Liver (tissue), 8 donors: ENCODE measurements at regions not wholly inside any gene's neighbourhood (a gene's known extent, or its start where the extent isn't known, plus 50 kb on each side); places are given as distances from the start of the nearest gene placed in this dataset.

Experiments used
- DNase-seq: peaks from one replicate; pipeline ENCODE4 v3.0.0-alpha.2; 2017; ENCODE audit warnings: low spot score
- H3K27ac ChIP-seq, 2 donors: one replicate each; pipeline ENCODE4 v1.7.0; 2013; ENCODE audit warnings: inconsistent platforms in 2 of 2, low read length in 2 of 2, control low read depth in 1 of 2, low read depth in 1 of 2, mild to moderate bottlenecking in 1 of 2
- H3K27me3 ChIP-seq, 4 donors: one replicate each; pipeline versions ENCODE4 v1.6.1 to v1.7.0; 2013; ENCODE audit warnings: low read length in 3 of 4, inconsistent platforms in 1 of 4, mild to moderate bottlenecking in 1 of 4, moderate library complexity in 1 of 4; ENCODE audit not compliant: control insufficient read depth in 4 of 4, insufficient read depth in 4 of 4
- H3K36me3 ChIP-seq, 4 donors: one replicate each; pipeline versions ENCODE4 v1.6.1 to v1.7.0; 2013; ENCODE audit warnings: low read length in 3 of 4, mild to moderate bottlenecking in 3 of 4, low read depth in 1 of 4, moderate library complexity in 1 of 4; ENCODE audit not compliant: control insufficient read depth in 4 of 4, insufficient read depth in 3 of 4
- H3K4me1 ChIP-seq, 4 donors: one replicate each; pipeline versions ENCODE4 v1.6.1 to v1.7.0; 2013; ENCODE audit warnings: low read length in 3 of 4, mild to moderate bottlenecking in 3 of 4, moderate library complexity in 1 of 4; ENCODE audit not compliant: control insufficient read depth in 4 of 4, insufficient read depth in 4 of 4
- H3K4me3 ChIP-seq, 3 donors: one replicate each; pipeline versions ENCODE4 v1.6.1 to v1.7.0; 2013; ENCODE audit warnings: low read length in 3 of 3, control low read depth in 1 of 3, low read depth in 1 of 3, mild to moderate bottlenecking in 1 of 3
- H3K9ac ChIP-seq, 2 donors: one replicate each; pipeline ENCODE4 v1.7.0; 2013; ENCODE audit warnings: low read length in 2 of 2, mild to moderate bottlenecking in 2 of 2, moderate library complexity in 2 of 2, control low read depth in 1 of 2, low read depth in 1 of 2
- H3K9me3 ChIP-seq, 4 donors: one replicate each; pipeline versions ENCODE4 v1.6.1 to v1.7.0; 2013; ENCODE audit warnings: low read length in 3 of 4; ENCODE audit not compliant: control insufficient read depth in 4 of 4
- EGR1 ChIP-seq, 2 donors: IDR thresholded peaks; 2 replicates each; pipeline ENCODE4 v1.6.1; 2016 to 2018; ENCODE audit warnings: antibody characterized with exemption in 2 of 2, low read depth in 2 of 2
- FOXA1 ChIP-seq: IDR thresholded peaks from 2 replicates; pipeline ENCODE4 v1.6.1; 2016; ENCODE audit warnings: antibody characterized with exemption
- FOXA2 ChIP-seq: IDR thresholded peaks from 2 replicates; pipeline ENCODE4 v1.6.1; 2016; ENCODE audit warnings: antibody characterized with exemption
- GABPA ChIP-seq, 2 donors: IDR thresholded peaks in 1 of 2; conservative IDR thresholded peaks in 1 of 2; 2 replicates each; pipeline ENCODE4 v1.6.1; 2016; ENCODE audit warnings: antibody characterized with exemption in 2 of 2, mild to moderate bottlenecking in 1 of 2, moderate library complexity in 1 of 2
- HNF4A ChIP-seq, 2 donors: conservative IDR thresholded peaks; 2 replicates each; pipeline ENCODE4 v1.6.1; 2016; ENCODE audit warnings: antibody characterized with exemption in 2 of 2, mild to moderate bottlenecking in 2 of 2
- HNF4G ChIP-seq: IDR thresholded peaks from 2 replicates; pipeline ENCODE4 v1.6.1; 2016; ENCODE audit warnings: antibody characterized with exemption
- JUND ChIP-seq, 2 donors: IDR thresholded peaks; 2 replicates each; pipeline ENCODE4 v1.6.1; 2016; ENCODE audit warnings: antibody characterized with exemption in 2 of 2
- NR2F2 ChIP-seq: IDR thresholded peaks from 2 replicates; pipeline ENCODE4 v1.6.1; 2016; ENCODE audit warnings: antibody characterized with exemption
- RAD21 ChIP-seq, 2 donors: IDR thresholded peaks; 2 replicates each; pipeline ENCODE4 v1.6.1; 2016; ENCODE audit warnings: antibody characterized with exemption in 2 of 2, mild to moderate bottlenecking in 2 of 2
- RXRA ChIP-seq, 2 donors: IDR thresholded peaks; 2 replicates each; pipeline ENCODE4 v1.6.1; 2017 to 2018; ENCODE audit warnings: antibody characterized with exemption in 2 of 2, mild to moderate bottlenecking in 1 of 2
- SP1 ChIP-seq: IDR thresholded peaks from 2 replicates; pipeline ENCODE4 v1.6.1; 2018; ENCODE audit warnings: antibody characterized with exemption, mild to moderate bottlenecking
- TAF1 ChIP-seq: conservative IDR thresholded peaks from 2 replicates; pipeline ENCODE4 v1.6.1; 2016; ENCODE audit warnings: antibody characterized with exemption, mild to moderate bottlenecking
- YY1 ChIP-seq: IDR thresholded peaks from 2 replicates; pipeline ENCODE4 v1.6.1; 2016; ENCODE audit warnings: antibody characterized with exemption, mild to moderate bottlenecking
- WGBS: extraction: QIAGEN DNeasy Blood & Tissue Kit; methylation state at CpG from one replicate; pipeline ENCODE4 v1.1.7; 2013; 5-methylcytosine and 5-hydroxymethylcytosine counted together
- TF ChIP-seq, protein P1 (sequence below): IDR thresholded peaks from 2 replicates; pipeline ENCODE4 v1.6.1; 2016; ENCODE audit warnings: antibody characterized with exemption
- TF ChIP-seq, protein P2 (sequence below): fragments of 150-350 bp; IDR thresholded peaks from 2 replicates; pipeline ENCODE4 v1.5.1; 2017; ENCODE audit warnings: improper control_type of control experiment, low read depth, low read length; ENCODE audit not compliant: missing input control
- TF ChIP-seq, protein P3 (sequence below): IDR thresholded peaks from 2 replicates; pipeline ENCODE4 v1.6.1; 2016; ENCODE audit warnings: antibody characterized with exemption
- TF ChIP-seq, protein P4 (sequence below): IDR thresholded peaks from 2 replicates; pipeline ENCODE4 v1.6.1; 2016; ENCODE audit warnings: antibody characterized with exemption
- donor health status: healthy.
- donor health status: healthy.
- donor health status: healthy.
- donor health status: healthy.
- donor health status: healthy.

DNA sequence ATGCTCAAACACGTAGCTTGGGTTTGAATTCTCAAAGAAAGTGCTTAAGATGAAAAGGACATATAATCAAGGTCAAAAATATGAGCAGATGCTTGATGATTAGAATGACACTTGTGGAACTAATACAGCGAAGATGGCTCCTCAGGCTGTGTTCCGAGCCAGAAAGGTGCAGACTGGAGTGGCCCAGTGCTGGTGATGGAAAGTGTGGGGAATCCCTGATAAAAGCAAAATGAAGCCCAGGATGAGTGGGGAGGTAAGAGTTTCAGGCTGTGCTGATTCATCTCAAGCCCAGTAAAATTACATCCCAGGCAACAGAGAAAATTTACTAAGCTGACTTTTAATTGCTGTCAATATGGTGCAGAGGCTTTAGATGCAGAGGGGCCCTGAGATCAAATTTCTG lies 77.8 kb upstream of the IKZF1 start:
- TF ChIP-seq, protein P1, sequence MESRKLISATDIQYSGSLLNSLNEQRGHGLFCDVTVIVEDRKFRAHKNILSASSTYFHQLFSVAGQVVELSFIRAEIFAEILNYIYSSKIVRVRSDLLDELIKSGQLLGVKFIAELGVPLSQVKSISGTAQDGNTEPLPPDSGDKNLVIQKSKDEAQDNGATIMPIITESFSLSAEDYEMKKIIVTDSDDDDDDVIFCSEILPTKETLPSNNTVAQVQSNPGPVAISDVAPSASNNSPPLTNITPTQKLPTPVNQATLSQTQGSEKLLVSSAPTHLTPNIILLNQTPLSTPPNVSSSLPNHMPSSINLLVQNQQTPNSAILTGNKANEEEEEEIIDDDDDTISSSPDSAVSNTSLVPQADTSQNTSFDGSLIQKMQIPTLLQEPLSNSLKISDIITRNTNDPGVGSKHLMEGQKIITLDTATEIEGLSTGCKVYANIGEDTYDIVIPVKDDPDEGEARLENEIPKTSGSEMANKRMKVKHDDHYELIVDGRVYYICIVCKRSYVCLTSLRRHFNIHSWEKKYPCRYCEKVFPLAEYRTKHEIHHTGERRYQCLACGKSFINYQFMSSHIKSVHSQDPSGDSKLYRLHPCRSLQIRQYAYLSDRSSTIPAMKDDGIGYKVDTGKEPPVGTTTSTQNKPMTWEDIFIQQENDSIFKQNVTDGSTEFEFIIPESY: no peak
- TF ChIP-seq SP1 (no peak), YY1 (no peak), RAD21 (IDR thresholded peaks at IDR 0.05) (no peak), TAF1 (no peak), NR2F2 (no peak), FOXA1 (no peak), GABPA (IDR thresholded peaks at IDR 0.05 in 1 of 2, conservative IDR thresholded peaks at IDR 0.05 in 1 of 2) (no peak), RXRA (IDR thresholded peaks at IDR 0.05) (no peak)
- TF ChIP-seq, protein P2, sequence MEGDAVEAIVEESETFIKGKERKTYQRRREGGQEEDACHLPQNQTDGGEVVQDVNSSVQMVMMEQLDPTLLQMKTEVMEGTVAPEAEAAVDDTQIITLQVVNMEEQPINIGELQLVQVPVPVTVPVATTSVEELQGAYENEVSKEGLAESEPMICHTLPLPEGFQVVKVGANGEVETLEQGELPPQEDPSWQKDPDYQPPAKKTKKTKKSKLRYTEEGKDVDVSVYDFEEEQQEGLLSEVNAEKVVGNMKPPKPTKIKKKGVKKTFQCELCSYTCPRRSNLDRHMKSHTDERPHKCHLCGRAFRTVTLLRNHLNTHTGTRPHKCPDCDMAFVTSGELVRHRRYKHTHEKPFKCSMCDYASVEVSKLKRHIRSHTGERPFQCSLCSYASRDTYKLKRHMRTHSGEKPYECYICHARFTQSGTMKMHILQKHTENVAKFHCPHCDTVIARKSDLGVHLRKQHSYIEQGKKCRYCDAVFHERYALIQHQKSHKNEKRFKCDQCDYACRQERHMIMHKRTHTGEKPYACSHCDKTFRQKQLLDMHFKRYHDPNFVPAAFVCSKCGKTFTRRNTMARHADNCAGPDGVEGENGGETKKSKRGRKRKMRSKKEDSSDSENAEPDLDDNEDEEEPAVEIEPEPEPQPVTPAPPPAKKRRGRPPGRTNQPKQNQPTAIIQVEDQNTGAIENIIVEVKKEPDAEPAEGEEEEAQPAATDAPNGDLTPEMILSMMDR: no peak
- TF ChIP-seq, protein P3, sequence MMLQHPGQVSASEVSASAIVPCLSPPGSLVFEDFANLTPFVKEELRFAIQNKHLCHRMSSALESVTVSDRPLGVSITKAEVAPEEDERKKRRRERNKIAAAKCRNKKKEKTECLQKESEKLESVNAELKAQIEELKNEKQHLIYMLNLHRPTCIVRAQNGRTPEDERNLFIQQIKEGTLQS: no peak
- Histone ChIP-seq H3K36me3 (no peaks in the 10 kb centered on the region), H3K4me1 (no peaks in the 10 kb centered on the region), H3K27ac (no peak overlapping the region), H3K9me3 (peaks cover 1 to 8% (median 4%) of the 10 kb centered on the region in 4 donors), H3K9ac (no peak overlapping the region), H3K27me3 (no peaks in the 10 kb centered on the region), H3K4me3 (no peak overlapping the region)
- 64% methylated on average over 3 of the region's 3 CpGs for WGBS
- DNase-seq: no peak

DNA sequence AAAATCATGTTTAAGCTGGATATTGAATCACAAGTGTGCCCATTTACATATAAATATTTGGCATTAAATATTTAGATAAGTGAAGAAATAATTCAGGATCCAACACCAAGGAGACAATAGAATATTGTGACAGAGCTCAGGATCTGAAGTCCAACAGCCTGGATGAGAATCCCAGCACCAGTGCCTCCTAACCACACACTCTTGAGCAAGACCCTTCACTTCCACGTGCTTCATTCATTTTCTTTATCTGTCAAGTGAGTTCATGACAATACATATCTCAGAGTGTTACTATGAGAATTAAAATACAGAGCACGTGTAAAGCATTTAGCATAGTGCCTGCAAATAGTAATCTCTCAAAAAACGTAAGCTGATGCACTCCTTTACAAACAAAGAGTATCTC lies 78.4 kb upstream of the IKZF1 start:
- H3K27ac ChIP-seq: no peak overlapping the region
- no peak for DNase-seq
- H3K36me3 ChIP-seq: no peaks in the 10 kb centered on the region
- no peak overlapping the region for H3K9ac ChIP-seq
- H3K4me3 ChIP-seq: no peak overlapping the region
- H3K27me3 ChIP-seq: no peaks in the 10 kb centered on the region
- WGBS: 41% methylated on average over 3 of the region's 3 CpGs
- TF ChIP-seq, protein P4, sequence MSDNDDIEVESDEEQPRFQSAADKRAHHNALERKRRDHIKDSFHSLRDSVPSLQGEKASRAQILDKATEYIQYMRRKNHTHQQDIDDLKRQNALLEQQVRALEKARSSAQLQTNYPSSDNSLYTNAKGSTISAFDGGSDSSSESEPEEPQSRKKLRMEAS: no peak
- TF ChIP-seq NR2F2: no peak
- no peak for TF ChIP-seq JUND (IDR thresholded peaks at IDR 0.05)
- no peak for TF ChIP-seq SP1
- no peak for TF ChIP-seq FOXA1
- no peak for TF ChIP-seq RXRA (IDR thresholded peaks at IDR 0.05)
- no peak for TF ChIP-seq RAD21 (IDR thresholded peaks at IDR 0.05)
- TF ChIP-seq FOXA2: no peak
- TF ChIP-seq HNF4G: no peak
- no peak for TF ChIP-seq HNF4A (conservative IDR thresholded peaks at IDR 0.05)
- TF ChIP-seq EGR1 (IDR thresholded peaks at IDR 0.05; ENCODE audit: low read depth in 2 of 2): no peak
- no peaks in the 10 kb centered on the region for H3K4me1 ChIP-seq
- peaks cover 1 to 8% (median 4%) of the 10 kb centered on the region in 4 donors for H3K9me3 ChIP-seq

DNA sequence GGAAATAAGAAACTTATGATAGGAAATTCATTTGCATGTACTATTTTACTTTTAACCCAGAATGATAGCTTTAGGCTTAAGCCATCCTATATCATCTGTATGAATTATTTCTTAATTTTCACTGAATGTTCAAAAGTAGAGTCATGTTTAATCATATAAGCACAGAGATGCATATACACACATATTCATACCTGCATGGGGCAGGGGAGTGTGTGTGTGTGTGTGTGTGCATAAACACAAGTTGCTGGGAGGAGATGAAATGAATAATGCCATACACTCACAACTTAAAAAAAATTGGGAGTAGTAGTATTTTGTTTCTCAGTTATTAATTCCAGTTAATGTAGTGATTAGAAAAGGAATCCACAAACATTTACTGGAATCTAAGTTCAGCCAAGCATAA lies 83.1 kb upstream of the IKZF1 start:
- H3K27me3 ChIP-seq: no peaks in the 10 kb centered on the region
- DNase-seq: no peak
- H3K27ac ChIP-seq: no peak overlapping the region
- H3K4me3 ChIP-seq: no peak overlapping the region
- H3K9ac ChIP-seq: no peak overlapping the region
- H3K9me3 ChIP-seq: peaks cover 0 to 2% (median 0%) of the 10 kb centered on the region in 4 donors
- no peaks in the 10 kb centered on the region for H3K36me3 ChIP-seq
- no peaks in the 10 kb centered on the region for H3K4me1 ChIP-seq
- TF ChIP-seq HNF4G (no peak), JUND (IDR thresholded peaks at IDR 0.05) (no peak), GABPA (IDR thresholded peaks at IDR 0.05 in 1 of 2, conservative IDR thresholded peaks at IDR 0.05 in 1 of 2) (no peak), NR2F2 (no peak), RAD21 (IDR thresholded peaks at IDR 0.05) (no peak), RXRA (IDR thresholded peaks at IDR 0.05) (no peak), SP1 (no peak), TAF1 (no peak), YY1 (no peak)
- TF ChIP-seq, protein P1: no peak
- TF ChIP-seq, protein P2: no peak
